SW480 (cell line): ENCODE measurements at regions not wholly inside any gene's neighbourhood (a gene's known extent, or its start where the extent isn't known, plus 50 kb on each side); places are given as distances from the start of the nearest gene placed in this dataset.
"Not testable (repeated sequence)": the region's sequence is repeated elsewhere in the genome, so short reads cannot be mapped to it uniquely, and the experiment has no call there.

Experiments
- DNase-seq: peaks from one replicate; pipeline ENCODE4 v3.0.0-alpha.2; 2016; ENCODE audit warnings: low spot score

DNA sequence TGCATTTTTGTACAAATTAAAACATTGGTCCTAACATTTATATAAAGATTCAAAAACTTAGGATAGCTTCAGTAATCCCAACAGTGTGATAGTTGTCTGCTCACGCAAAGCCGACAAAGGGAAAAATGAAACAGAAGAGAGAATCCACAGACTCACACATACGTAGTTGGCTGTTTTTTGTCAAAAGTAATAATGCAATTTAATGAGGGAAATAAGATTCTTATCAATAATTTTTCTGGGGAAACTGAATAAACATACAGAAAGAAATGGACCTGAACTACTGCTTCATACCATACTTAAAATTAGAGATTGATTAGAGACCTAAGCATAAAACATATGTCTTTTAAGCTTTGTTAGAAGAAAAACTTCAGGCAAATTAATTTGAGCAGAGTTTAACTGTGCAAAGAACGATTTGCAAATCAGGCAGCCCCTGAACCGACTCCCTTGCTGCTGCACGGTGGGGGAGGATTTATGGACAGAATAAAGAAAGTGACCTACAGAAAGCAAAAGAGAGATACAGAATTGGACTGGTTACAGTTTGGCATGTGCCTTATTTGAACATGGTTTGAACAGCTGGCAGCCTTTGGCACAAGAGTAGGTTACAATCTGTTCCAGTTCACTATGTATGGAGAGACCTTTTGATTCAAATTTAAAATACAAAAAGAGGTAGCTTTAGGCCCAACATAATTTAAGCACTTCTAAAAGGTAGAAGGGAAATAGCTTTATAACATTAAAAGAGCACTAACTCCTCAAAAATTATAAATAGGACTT is 64.9 kb upstream of the CTSV start:
- DNase-seq, result not testable (repeated sequence)

DNA sequence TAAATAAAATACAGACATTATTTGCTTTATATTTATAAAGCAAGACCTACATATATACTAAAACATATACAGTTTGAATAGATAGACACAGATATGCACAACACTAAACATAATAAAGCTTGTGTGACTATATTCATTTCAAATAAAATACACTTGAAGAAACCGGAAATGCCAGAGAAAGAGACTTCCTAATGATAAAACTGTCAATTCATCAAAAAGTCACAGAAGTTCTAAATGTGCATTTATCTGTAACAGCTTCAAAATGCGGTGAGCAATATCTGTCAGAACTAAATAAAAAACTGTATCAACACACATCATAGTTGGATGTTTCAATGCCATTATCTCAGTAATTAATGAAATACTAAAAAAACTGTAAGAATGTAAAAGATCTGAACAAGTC is 60.6 kb upstream of the CTSV start:
- DNase-seq, result not testable (repeated sequence)

DNA sequence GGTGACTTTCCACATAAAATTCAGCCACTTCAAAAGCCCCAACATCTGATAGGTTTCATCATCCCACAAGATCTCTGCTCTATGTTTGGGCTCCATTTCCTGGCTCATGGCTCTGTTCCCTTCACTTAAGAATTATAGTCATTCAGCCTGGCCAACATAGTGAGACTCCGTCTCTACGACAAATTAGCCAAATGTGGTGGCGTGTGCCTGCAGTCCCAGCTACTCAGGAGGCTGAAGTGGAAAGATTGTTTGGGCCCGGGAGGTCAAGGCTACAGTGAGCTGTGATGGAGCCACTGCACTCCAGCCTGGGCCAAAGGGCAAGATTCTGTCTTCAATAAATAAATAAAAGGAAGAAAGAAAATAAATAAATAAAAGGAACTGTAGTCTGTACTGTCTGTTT is 57.9 kb upstream of the CTSV start:
- no peak for DNase-seq

DNA sequence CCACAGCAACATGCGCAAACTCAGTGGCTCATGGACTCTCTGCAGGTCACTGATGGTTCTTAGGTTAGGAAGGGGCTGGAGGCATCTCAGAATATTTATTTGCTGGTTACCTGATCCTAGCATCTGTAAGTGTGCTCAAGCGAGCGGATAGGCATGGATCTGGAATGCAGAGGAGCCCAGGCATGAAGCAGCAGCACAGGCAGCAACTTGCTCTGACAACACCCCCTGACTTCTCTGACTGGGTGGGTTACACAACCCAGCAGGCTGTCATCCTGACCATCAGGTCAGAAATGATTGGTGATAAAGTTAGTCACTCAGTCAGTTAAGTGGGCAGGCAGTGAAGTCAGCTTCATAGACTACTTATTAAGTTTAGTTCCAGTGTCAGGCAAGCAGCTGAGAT is 50.4 kb upstream of the CTSV start:
- DNase-seq, result not testable (repeated sequence)
